ENCODE measurements at regions not wholly inside any gene's neighbourhood (a gene's known extent, or its start where the extent isn't known, plus 50 kb on each side); places are given as distances from the start of the nearest gene placed in this dataset.

DNA sequence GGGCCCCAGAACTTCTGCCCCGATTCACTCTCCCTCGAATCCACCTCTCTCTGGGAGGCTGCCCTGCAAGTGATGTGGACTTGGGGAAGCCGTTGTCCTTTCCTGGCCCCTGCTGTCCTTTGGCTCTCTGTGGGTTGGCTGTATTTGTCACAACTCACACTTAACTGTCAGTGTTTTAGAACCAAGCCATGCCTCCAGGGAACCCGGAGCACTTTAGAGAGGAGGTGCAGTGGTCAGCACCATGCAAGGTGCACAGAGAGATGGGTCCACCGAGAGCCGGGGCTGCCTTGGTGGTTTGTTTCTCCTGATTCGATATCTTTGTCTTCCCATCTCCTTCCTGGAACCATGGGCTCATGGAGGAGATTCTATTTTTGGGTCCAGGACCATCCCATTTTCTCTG is 129.5 kb upstream of the RTL1 start:
- CTCF ChIA-PET (ENCODE audit: unreplicated experiment): no interaction called here
- H4K20me1 ChIP-seq (ENCODE audit: insufficient read depth, low read length): no peaks in the 10 kb centered on the region
- DNase-seq (ENCODE audit: low spot score): no peak
- POLR2A ChIA-PET: no interaction called here
- H3K27ac ChIP-seq (ENCODE audit: low read depth, low read length, poor library complexity, severe bottlenecking): no peak overlapping the region
- BruUV-seq (replicated peaks): no TSS peak
- H3K4me3 ChIP-seq (ENCODE audit: low read depth, low read length, poor library complexity, severe bottlenecking): no peak overlapping the region
- H3K36me3 ChIP-seq (ENCODE audit: insufficient read depth, low read length): no peaks in the 10 kb centered on the region
- TF ChIP-seq, protein P1, sequence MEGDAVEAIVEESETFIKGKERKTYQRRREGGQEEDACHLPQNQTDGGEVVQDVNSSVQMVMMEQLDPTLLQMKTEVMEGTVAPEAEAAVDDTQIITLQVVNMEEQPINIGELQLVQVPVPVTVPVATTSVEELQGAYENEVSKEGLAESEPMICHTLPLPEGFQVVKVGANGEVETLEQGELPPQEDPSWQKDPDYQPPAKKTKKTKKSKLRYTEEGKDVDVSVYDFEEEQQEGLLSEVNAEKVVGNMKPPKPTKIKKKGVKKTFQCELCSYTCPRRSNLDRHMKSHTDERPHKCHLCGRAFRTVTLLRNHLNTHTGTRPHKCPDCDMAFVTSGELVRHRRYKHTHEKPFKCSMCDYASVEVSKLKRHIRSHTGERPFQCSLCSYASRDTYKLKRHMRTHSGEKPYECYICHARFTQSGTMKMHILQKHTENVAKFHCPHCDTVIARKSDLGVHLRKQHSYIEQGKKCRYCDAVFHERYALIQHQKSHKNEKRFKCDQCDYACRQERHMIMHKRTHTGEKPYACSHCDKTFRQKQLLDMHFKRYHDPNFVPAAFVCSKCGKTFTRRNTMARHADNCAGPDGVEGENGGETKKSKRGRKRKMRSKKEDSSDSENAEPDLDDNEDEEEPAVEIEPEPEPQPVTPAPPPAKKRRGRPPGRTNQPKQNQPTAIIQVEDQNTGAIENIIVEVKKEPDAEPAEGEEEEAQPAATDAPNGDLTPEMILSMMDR (conservative IDR thresholded peaks at IDR 0.05; ENCODE audit: low read length): no peak
- no peak for TF ChIP-seq EZH2phosphoT487 (IDR thresholded peaks at IDR 0.05; ENCODE audit: borderline replicate concordance, low read depth, low read length)
- no peak overlapping the region for H3K4me2 ChIP-seq (ENCODE audit: low read length)
- no peak overlapping the region for H2AFZ ChIP-seq (ENCODE audit: low read length)
- no peaks in the 10 kb centered on the region for H3K9me2 ChIP-seq (ENCODE audit: insufficient read depth, low read length)
- no peaks in the 10 kb centered on the region for H3K79me2 ChIP-seq (ENCODE audit: insufficient read depth, low read depth, low read length)
- no peaks in the 10 kb centered on the region for H3K9me3 ChIP-seq (ENCODE audit: low read length)
- no peaks in the 10 kb centered on the region for H3K4me1 ChIP-seq (ENCODE audit: insufficient read depth, low read length, poor library complexity, severe bottlenecking)
- intact Hi-C loops (cut with micrococcal nuclease; ENCODE audit: unreplicated experiment): no loop called here

DNA sequence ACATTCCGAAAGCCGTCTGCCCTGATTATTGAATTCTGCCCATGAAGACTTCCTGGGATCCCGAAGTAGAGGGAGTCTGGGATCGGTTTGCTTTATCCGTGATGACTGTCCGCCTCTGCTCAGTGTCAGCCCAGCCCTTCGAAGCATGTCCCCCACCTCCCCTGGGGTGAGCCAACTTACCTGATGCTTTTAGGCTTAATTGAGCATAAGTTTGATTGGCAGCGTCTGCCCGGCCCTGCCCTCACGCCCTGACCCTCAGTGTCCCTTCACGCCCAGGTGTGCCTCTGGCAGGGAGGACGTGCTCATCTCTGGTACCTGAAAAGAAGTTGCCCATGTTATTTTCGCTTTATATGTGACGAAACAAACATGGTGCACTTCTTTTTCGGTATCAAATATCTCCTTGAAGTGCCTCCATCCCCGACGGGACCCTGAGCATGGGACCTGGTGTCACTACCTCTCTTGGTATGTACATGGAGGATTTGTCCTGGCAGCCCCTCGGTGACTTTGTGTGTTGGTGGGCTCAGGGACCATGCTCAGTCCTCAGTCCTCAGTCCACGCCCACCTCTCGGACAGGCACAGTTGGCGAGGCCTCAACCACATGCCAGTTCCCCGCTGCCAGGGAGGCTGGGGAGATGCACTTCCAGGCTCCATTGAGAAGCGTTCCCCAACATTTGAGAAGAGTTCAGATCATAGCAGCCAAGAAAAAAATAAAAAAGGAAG is 130.1 kb upstream of the RTL1 start:
- DNase-seq (ENCODE audit: low spot score): no peak
- no peak for TF ChIP-seq EZH2phosphoT487 (IDR thresholded peaks at IDR 0.05; ENCODE audit: borderline replicate concordance, low read depth, low read length)
- TF ChIP-seq, protein P1 (conservative IDR thresholded peaks at IDR 0.05; ENCODE audit: low read length): no peak
- Histone ChIP-seq H3K79me2 (ENCODE audit: insufficient read depth, low read depth, low read length) (no peaks in the 10 kb centered on the region), H3K4me2 (ENCODE audit: low read length) (no peak overlapping the region), H3K27ac (ENCODE audit: low read depth, low read length, poor library complexity, severe bottlenecking) (no peak overlapping the region), H3K9me3 (ENCODE audit: low read length) (no peaks in the 10 kb centered on the region), H3K36me3 (ENCODE audit: insufficient read depth, low read length) (no peaks in the 10 kb centered on the region), H4K20me1 (ENCODE audit: insufficient read depth, low read length) (no peaks in the 10 kb centered on the region), H3K9me2 (ENCODE audit: insufficient read depth, low read length) (no peaks in the 10 kb centered on the region), H3K4me3 (ENCODE audit: low read depth, low read length, poor library complexity, severe bottlenecking) (no peak overlapping the region), H3K4me1 (ENCODE audit: insufficient read depth, low read length, poor library complexity, severe bottlenecking) (no peaks in the 10 kb centered on the region), H2AFZ (ENCODE audit: low read length) (no peak overlapping the region)
- POLR2A ChIA-PET: no interaction called here
- CTCF ChIA-PET (ENCODE audit: unreplicated experiment): no interaction called here
- intact Hi-C loops (cut with micrococcal nuclease; ENCODE audit: unreplicated experiment): no loop called here
- no TSS peak for BruUV-seq (replicated peaks)

GRCh38 chr14:101034986-101035385 is 131.5 kb upstream of the RTL1 start:
- POLR2A ChIA-PET: no interaction called here
- Histone ChIP-seq H3K4me3 (ENCODE audit: low read depth, low read length, poor library complexity, severe bottlenecking) (no peak overlapping the region), H3K4me2 (ENCODE audit: low read length) (no peak overlapping the region), H3K9me2 (ENCODE audit: insufficient read depth, low read length) (no peaks in the 10 kb centered on the region), H2AFZ (ENCODE audit: low read length) (no peak overlapping the region), H4K20me1 (ENCODE audit: insufficient read depth, low read length) (no peaks in the 10 kb centered on the region), H3K27ac (ENCODE audit: low read depth, low read length, poor library complexity, severe bottlenecking) (no peak overlapping the region), H3K9me3 (ENCODE audit: low read length) (no peaks in the 10 kb centered on the region), H3K36me3 (ENCODE audit: insufficient read depth, low read length) (no peaks in the 10 kb centered on the region), H3K79me2 (ENCODE audit: insufficient read depth, low read depth, low read length) (no peaks in the 10 kb centered on the region), H3K4me1 (ENCODE audit: insufficient read depth, low read length, poor library complexity, severe bottlenecking) (no peaks in the 10 kb centered on the region)
- BruUV-seq (replicated peaks): no TSS peak
- no peak for DNase-seq (ENCODE audit: low spot score)
- no peak for TF ChIP-seq EZH2phosphoT487 (IDR thresholded peaks at IDR 0.05; ENCODE audit: borderline replicate concordance, low read depth, low read length)
- TF ChIP-seq, protein P1 (conservative IDR thresholded peaks at IDR 0.05; ENCODE audit: low read length): no peak
- CTCF ChIA-PET (ENCODE audit: unreplicated experiment): no interaction called here
- intact Hi-C loops (cut with micrococcal nuclease; ENCODE audit: unreplicated experiment): no loop called here

All from OCI-LY7 (cell line).